H9 (cell line): ENCODE measurements at regions not wholly inside any gene's neighbourhood (a gene's known extent, or its start where the extent isn't known, plus 50 kb on each side); places are given as distances from the start of the nearest gene placed in this dataset.

Experiments used
- DNase-seq: peaks from one replicate; pipeline ENCODE4 v3.0.0-alpha.2; 2017
- H2AFZ ChIP-seq: one replicate; pipeline ENCODE4 v1.6.1; 2013; ENCODE audit warnings: mild to moderate bottlenecking, low read length, control low read depth, moderate library complexity
- H2AK5ac ChIP-seq: 2 replicates; pipeline ENCODE4 v1.6.1; 2013; ENCODE audit warnings: low read length, control low read depth, mixed read lengths; ENCODE audit not compliant: insufficient read length
- H2BK120ac ChIP-seq: one replicate; pipeline ENCODE4 v1.6.1; 2013; ENCODE audit warnings: low read depth, mild to moderate bottlenecking, low read length, control low read depth, inconsistent platforms; ENCODE audit not compliant: poor library complexity, severe bottlenecking
- H2BK12ac ChIP-seq: 2 replicates; pipeline ENCODE4 v1.6.1; 2013; ENCODE audit warnings: low read length, control low read depth, mixed read lengths, low read depth; ENCODE audit not compliant: insufficient read length
- H2BK15ac ChIP-seq: 2 replicates; pipeline ENCODE4 v1.6.1; 2013; ENCODE audit warnings: low read depth, low read length, control low read depth
- H2BK20ac ChIP-seq: one replicate; pipeline ENCODE4 v1.6.1; 2013; ENCODE audit warnings: low read depth, mild to moderate bottlenecking, low read length, control low read depth, inconsistent platforms; ENCODE audit not compliant: poor library complexity, severe bottlenecking
- H2BK5ac ChIP-seq: 2 replicates; pipeline ENCODE4 v1.6.1; 2013; ENCODE audit warnings: low read length, control low read depth, mixed read lengths; ENCODE audit not compliant: insufficient read length
- H3K14ac ChIP-seq: 2 replicates; pipeline ENCODE4 v1.6.1; 2013; ENCODE audit warnings: low read length, control low read depth; ENCODE audit not compliant: insufficient read depth
- H3K18ac ChIP-seq: 2 replicates; pipeline ENCODE4 v1.6.1; 2013; ENCODE audit warnings: low read depth, mild to moderate bottlenecking, mixed read lengths, low read length, control low read depth; ENCODE audit not compliant: insufficient read length
- H3K23ac ChIP-seq: 2 replicates; pipeline ENCODE4 v1.6.1; 2013; ENCODE audit warnings: low read length, control low read depth, mixed read lengths, low read depth; ENCODE audit not compliant: insufficient read length
- H3K23me2 ChIP-seq: 2 replicates; pipeline ENCODE4 v1.6.1; 2013; ENCODE audit warnings: low read depth, mild to moderate bottlenecking, mixed read lengths, low read length, control low read depth; ENCODE audit not compliant: insufficient read length, poor library complexity, severe bottlenecking
- H3K27ac ChIP-seq: 2 replicates; pipeline ENCODE4 v1.5.1; 2013; ENCODE audit warnings: low read length, control low read depth, mixed read lengths, low read depth; ENCODE audit not compliant: insufficient read length
- H3K27me3 ChIP-seq: 2 replicates; pipeline ENCODE4 v1.6.1; 2013; ENCODE audit warnings: low read length, control low read depth, inconsistent platforms; ENCODE audit not compliant: insufficient read depth
- H3K4ac ChIP-seq: 2 replicates; pipeline ENCODE4 v1.6.1; 2013; ENCODE audit warnings: low read depth, mild to moderate bottlenecking, control low read depth, inconsistent platforms, low read length, moderate library complexity
- H3K4me1 ChIP-seq: 2 replicates; pipeline ENCODE4 v1.6.1; 2013; ENCODE audit warnings: low read length, control low read depth, inconsistent platforms; ENCODE audit not compliant: insufficient read depth
- H3K4me2 ChIP-seq: 2 replicates; pipeline ENCODE4 v1.6.1; 2013; ENCODE audit warnings: low read length, control low read depth, mixed read lengths; ENCODE audit not compliant: insufficient read length, insufficient read depth
- H3K56ac ChIP-seq: 2 replicates; pipeline ENCODE4 v1.6.1; 2013; ENCODE audit warnings: low read depth, mild to moderate bottlenecking, mixed read lengths, low read length, control low read depth; ENCODE audit not compliant: insufficient read length
- H3K79me1 ChIP-seq: 2 replicates; pipeline ENCODE4 v1.6.1; 2013; ENCODE audit warnings: low read depth, mild to moderate bottlenecking, moderate library complexity, low read length, control low read depth, inconsistent platforms; ENCODE audit not compliant: insufficient read depth, poor library complexity, severe bottlenecking
- H3K79me2 ChIP-seq: 2 replicates; pipeline ENCODE4 v1.6.1; 2013; ENCODE audit warnings: low read length, control low read depth, inconsistent platforms; ENCODE audit not compliant: insufficient read depth
- H3K9ac ChIP-seq: 2 replicates; pipeline ENCODE4 v1.6.1; 2013; ENCODE audit warnings: low read length, control low read depth, mixed read lengths; ENCODE audit not compliant: insufficient read length; ENCODE audit errors: extremely low read depth
- H3K9me3 ChIP-seq: one replicate; pipeline ENCODE4 v1.6.1; 2013; ENCODE audit warnings: low read depth, low read length, inconsistent platforms; ENCODE audit not compliant: control insufficient read depth
- H3T11ph ChIP-seq: one replicate; pipeline ENCODE4 v1.6.1; 2013; ENCODE audit warnings: mild to moderate bottlenecking, low read length, control low read depth, inconsistent platforms
- H4K20me1 ChIP-seq: one replicate; pipeline ENCODE4 v1.6.1; 2013; ENCODE audit not compliant: control insufficient read depth, insufficient read length, insufficient read depth
- H4K5ac ChIP-seq: 2 replicates; pipeline ENCODE4 v1.6.1; 2013; ENCODE audit warnings: low read depth, mild to moderate bottlenecking, mixed read lengths, low read length, control low read depth; ENCODE audit not compliant: insufficient read length
- H4K8ac ChIP-seq: replicated peaks from 2 replicates; pipeline ENCODE4 v1.6.1; 2013; ENCODE audit warnings: low read length, control low read depth, mixed read lengths, low read depth; ENCODE audit not compliant: insufficient read length
- H4K91ac ChIP-seq: 2 replicates; pipeline ENCODE4 v1.6.1; 2013; ENCODE audit warnings: low read depth, mild to moderate bottlenecking, moderate library complexity, mixed read lengths, low read length, control low read depth; ENCODE audit not compliant: insufficient read length
- H3K27ac Mint-ChIP-seq, 3 experiments: 2 replicates in 2 of 3; 3 replicates in 1 of 3; pipeline ENCODE4 v1.8.0; 2020 to 2021; ENCODE audit warnings: mixed read lengths in 3 of 3, mild to moderate bottlenecking in 1 of 3, moderate library complexity in 1 of 3
- H3K27me3 Mint-ChIP-seq: 2 replicates; pipeline ENCODE4 v1.8.0; 2021; ENCODE audit warnings: low read depth, mild to moderate bottlenecking, moderate library complexity, mixed read lengths
- H3K36me3 Mint-ChIP-seq, 3 experiments: 2 replicates in 2 of 3; 3 replicates in 1 of 3; pipeline ENCODE4 v1.8.0; 2020 to 2021; ENCODE audit warnings: low read depth in 3 of 3, mixed read lengths in 3 of 3; ENCODE audit not compliant: insufficient read depth in 1 of 3
- H3K4me1 Mint-ChIP-seq, 2 experiments: 2 replicates each; pipeline ENCODE4 v1.8.0; 2020; ENCODE audit warnings: mixed read lengths in 2 of 2
- H3K4me3 Mint-ChIP-seq, 2 experiments: 2 replicates in 1 of 2; 3 replicates in 1 of 2; pipeline ENCODE4 v1.8.0; 2020 to 2021; ENCODE audit warnings: mild to moderate bottlenecking in 2 of 2, mixed read lengths in 2 of 2, moderate library complexity in 1 of 2
- H3K9me3 Mint-ChIP-seq, 2 experiments: 2 replicates in 1 of 2; 3 replicates in 1 of 2; pipeline ENCODE4 v1.8.0; 2020; ENCODE audit warnings: mild to moderate bottlenecking in 2 of 2, mixed read lengths in 2 of 2, moderate library complexity in 1 of 2
- WGBS: extraction: QIAGEN DNeasy Blood & Tissue Kit; methylation state at CpG from one replicate; pipeline ENCODE4 v1.1.7; 2013; ENCODE audit warnings: missing lambda C conversion rate, low lambda C conversion rate, mixed read lengths; ENCODE audit not compliant: insufficient read length; ENCODE audit errors: extremely low coverage; 5-methylcytosine and 5-hydroxymethylcytosine counted together
- TF ChIP-seq, protein P1 (sequence below): fragments of 200-600 bp; sonication (generic); conservative IDR thresholded peaks from 3 replicates; pipeline ENCODE4 v1.8.0; 2021; ENCODE audit warnings: antibody characterized with exemption, mild to moderate bottlenecking

DNA sequence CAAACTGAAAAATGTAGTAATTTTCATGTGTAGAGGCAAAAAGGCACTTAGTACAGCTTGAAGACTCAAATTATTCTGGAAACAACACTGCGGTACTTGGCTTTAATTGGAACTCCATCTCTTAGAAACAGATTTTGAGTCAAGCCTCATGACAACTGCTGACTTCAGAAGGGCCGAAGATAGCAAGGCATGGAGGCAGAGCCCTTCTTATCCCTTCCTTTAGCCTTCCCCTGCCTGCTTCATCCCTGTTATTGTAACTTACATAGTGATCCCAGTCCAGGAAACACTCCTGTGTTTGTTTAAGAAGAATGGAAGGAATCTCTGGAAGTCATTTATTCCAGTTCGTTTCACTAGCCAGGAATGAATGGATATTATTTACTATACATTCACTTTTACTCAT lies 110.9 kb upstream of the FAM98A start:
- Histone ChIP-seq H2AK5ac (no peak overlapping the region), H3K4me2 (no peak overlapping the region), H4K20me1 (no peaks in the 10 kb centered on the region), H2BK15ac (no peak overlapping the region), H3K14ac (no peak overlapping the region), H3K27me3 (no peaks in the 10 kb centered on the region), H3K9ac (no peak overlapping the region), H3K27ac (no peak overlapping the region), H3K23ac (no peak overlapping the region), H4K5ac (no peak overlapping the region), H4K91ac (no peak overlapping the region), H3K23me2 (no peaks in the 10 kb centered on the region), H4K8ac (no peak overlapping the region), H2BK5ac (no peak overlapping the region), H3T11ph (no peak overlapping the region), H2BK20ac (no peak overlapping the region), H3K18ac (no peak overlapping the region), H3K79me2 (no peaks in the 10 kb centered on the region), H3K79me1 (no peaks in the 10 kb centered on the region), H2AFZ (no peak overlapping the region), H3K56ac (no peak overlapping the region), H3K9me3 (no peaks in the 10 kb centered on the region), H3K4ac (no peak overlapping the region), H2BK120ac (no peak overlapping the region), H3K4me1 (peaks cover under 1% of the 10 kb centered on the region; the same call in 1 of the 2 replicates), H2BK12ac (no peak overlapping the region)
- H3K4me1 Mint-ChIP-seq, result peaks cover 16 to 19% of the 10 kb centered on the region in 2 experiments
- no peak overlapping the region; a peak in 1 of 7 replicates for H3K27ac Mint-ChIP-seq
- H3K4me3 Mint-ChIP-seq, result no peak overlapping the region
- DNase-seq, result no peak
- no peaks in the 10 kb centered on the region for H3K27me3 Mint-ChIP-seq
- TF ChIP-seq, protein P1, sequence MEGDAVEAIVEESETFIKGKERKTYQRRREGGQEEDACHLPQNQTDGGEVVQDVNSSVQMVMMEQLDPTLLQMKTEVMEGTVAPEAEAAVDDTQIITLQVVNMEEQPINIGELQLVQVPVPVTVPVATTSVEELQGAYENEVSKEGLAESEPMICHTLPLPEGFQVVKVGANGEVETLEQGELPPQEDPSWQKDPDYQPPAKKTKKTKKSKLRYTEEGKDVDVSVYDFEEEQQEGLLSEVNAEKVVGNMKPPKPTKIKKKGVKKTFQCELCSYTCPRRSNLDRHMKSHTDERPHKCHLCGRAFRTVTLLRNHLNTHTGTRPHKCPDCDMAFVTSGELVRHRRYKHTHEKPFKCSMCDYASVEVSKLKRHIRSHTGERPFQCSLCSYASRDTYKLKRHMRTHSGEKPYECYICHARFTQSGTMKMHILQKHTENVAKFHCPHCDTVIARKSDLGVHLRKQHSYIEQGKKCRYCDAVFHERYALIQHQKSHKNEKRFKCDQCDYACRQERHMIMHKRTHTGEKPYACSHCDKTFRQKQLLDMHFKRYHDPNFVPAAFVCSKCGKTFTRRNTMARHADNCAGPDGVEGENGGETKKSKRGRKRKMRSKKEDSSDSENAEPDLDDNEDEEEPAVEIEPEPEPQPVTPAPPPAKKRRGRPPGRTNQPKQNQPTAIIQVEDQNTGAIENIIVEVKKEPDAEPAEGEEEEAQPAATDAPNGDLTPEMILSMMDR, result no peak
- no CpG with 5 or more reads among the region's 3 CpGs for WGBS
- H3K9me3 Mint-ChIP-seq, result peaks cover 6 to 9% of the 10 kb centered on the region in 2 experiments; a peak in 3 of 5 replicates
- H3K36me3 Mint-ChIP-seq, result peaks cover 0 to 6% (median 3%) of the 10 kb centered on the region in 3 experiments; a peak in 6 of 7 replicates
